Stimulated activated CD4-positive, alpha-beta T cell treated with anti-CD3 and anti-CD28 coated beads, Interleukin-4, amount 100 ng/mL, for 48 hours (primary cell): ENCODE measurements at regions not wholly inside any gene's neighbourhood (a gene's known extent, or its start where the extent isn't known, plus 50 kb on each side); places are given as distances from the start of the nearest gene placed in this dataset.

Experiments used
- DNase-seq, 2 donors: peaks; one replicate each; pipeline ENCODE4 v3.0.0-alpha.2; 2020; ENCODE audit warnings: low read depth in 2 of 2

GRCh38 chr4:1476140-1476513 is 69.9 kb upstream of the NKX1-1 start:
- no peak for DNase-seq

- DNase-seq: no peak
Observed at GRCh38 chr4:1475277-1476139, 69.3 kb upstream of the NKX1-1 start.

GRCh38 chr4:1474126-1475090 is 68.2 kb upstream of the NKX1-1 start:
- no peak for DNase-seq

- DNase-seq: no peak
Observed at GRCh38 chr4:1473718-1474117, 67.5 kb upstream of the NKX1-1 start.

GRCh38 chr4:1472911-1473518 is 66.8 kb upstream of the NKX1-1 start:
- DNase-seq: no peak

GRCh38 chr4:1472148-1472797 is 66.0 kb upstream of the NKX1-1 start:
- no peak for DNase-seq

- no peak for DNase-seq
Observed at GRCh38 chr4:1471443-1472147, 65.4 kb upstream of the NKX1-1 start.

GRCh38 chr4:1470816-1471442 is 64.7 kb upstream of the NKX1-1 start:
- no peak for DNase-seq

- DNase-seq: no peak
Observed at GRCh38 chr4:1470393-1470670, 64.1 kb upstream of the NKX1-1 start.

GRCh38 chr4:1469607-1470392 is 63.6 kb upstream of the NKX1-1 start:
- no peak for DNase-seq

GRCh38 chr4:1469043-1469442 is 62.8 kb upstream of the NKX1-1 start:
- no peak for DNase-seq

GRCh38 chr4:1467581-1468458 is 61.6 kb upstream of the NKX1-1 start:
- DNase-seq: no peak

- DNase-seq: no peak
Observed at GRCh38 chr4:1466863-1467165, 60.6 kb upstream of the NKX1-1 start.

GRCh38 chr4:1466034-1466862 is 60.0 kb upstream of the NKX1-1 start:
- no peak for DNase-seq

- DNase-seq: no peak
Observed at GRCh38 chr4:1465173-1466033, 59.2 kb upstream of the NKX1-1 start.

GRCh38 chr4:1464581-1465171 is 58.4 kb upstream of the NKX1-1 start:
- no peak for DNase-seq

- DNase-seq: no peak
Observed at GRCh38 chr4:1463927-1464540, 57.8 kb upstream of the NKX1-1 start.
